Dermis microvascular lymphatic vessel endothelial cell (primary cell): ENCODE measurements at regions not wholly inside any gene's neighbourhood (a gene's known extent, or its start where the extent isn't known, plus 50 kb on each side); places are given as distances from the start of the nearest gene placed in this dataset.

Experiments used
- DNase-seq, 2 donors: peaks; one replicate each; pipeline versions ENCODE4 v3.0.0 to v3.0.0-alpha.2; 2010; ENCODE audit warnings: low read depth in 2 of 2

DNA sequence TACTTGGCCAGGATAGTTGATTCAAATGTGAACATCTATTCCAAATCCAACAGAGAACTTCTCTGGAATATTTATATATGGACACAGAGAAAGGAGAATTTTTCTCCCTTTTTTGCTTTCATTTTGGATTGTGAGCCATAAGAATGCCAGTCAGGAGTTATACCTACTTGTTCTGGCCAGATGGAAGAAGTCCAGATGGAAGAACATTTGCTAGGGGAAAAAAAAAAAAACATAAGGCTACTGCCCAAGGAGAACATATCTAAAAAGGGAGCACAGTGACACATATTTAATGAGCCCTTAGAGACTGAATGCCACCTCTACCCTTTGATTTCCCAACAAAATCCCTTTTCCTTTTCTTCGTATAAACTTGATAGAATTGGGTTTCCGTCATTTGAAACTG lies 61.7 kb upstream of the PPP2R2B start:
- DNase-seq = no peak

DNA sequence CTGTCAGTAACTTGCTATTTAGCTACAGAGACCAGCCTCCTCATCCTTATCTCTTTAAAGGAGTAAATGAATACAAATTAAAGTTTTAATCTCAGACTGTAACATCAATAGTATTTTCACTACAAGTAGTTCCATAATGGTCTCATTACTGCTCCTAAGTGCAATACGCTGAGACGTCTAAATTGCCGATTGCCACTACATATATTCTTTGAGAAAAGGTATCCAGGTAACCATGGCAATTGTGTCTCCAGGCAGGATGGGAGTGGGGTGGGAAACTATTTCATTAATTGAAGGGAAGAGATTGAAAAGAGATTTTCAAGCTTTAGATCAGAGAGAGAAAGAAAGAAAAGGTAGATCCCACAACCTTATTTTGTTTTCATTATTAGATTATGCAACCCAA lies 65.5 kb upstream of the PPP2R2B start:
- DNase-seq = no peak

DNA sequence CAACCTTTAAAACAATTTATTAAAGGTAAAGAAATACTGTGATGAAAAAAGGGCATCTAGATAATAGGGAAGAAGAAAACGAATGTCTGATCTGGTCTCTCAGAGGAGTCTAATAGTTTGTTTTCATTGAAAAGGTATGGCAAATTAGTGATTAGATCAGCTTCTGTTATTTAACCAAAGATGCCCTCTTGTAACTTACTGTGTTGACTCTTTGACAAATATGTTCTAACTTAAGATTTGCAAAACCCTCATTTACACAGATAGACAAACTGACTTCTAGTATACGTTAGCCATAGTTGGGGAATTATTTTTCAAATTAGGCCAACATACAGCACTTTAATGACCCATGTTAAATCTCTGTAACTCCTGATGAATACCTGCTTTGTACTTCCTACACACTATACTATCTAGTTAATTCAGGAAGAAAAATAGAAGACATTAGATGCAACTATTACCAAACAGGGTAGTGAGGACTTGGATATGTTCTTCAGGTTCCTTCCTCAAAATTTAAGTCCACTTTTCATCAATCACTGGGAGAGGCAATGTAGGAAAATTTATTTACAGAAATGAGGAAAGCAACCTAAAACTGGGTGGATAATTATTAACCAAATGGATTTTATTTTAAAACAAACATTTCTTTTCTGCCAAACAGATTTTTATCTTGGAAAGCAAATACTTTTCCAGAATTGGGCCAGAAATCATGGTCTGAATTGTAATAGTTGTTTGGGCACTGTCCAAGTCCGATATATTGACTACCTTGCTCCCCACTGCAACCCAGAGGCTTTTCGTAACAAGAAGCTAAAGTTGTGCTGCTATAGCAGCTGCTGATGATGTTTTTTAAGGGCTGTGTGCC lies 66.4 kb upstream of the PPP2R2B start:
- DNase-seq = no peak

DNA sequence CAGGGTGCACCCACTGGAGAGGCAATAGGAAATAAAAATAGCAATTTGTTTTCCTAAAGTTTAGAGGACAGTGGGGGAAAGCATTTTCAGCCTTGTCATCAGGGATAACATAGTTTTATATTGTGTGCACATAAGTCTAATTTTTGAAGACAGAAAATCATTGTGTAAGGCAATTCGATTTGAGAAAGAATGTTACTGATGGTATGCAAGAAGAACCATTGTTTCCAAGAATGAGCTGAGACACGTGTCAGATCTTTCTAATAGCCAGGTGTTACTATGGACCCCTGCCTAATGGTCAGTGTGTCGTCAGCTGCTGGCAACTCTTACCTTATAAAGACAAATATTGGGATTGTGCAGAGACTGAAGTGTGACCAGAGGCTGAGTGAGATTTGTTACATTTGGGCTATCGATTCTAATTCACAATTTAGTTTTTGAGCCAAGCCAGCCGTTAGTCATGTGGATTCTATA lies 67.1 kb upstream of the PPP2R2B start:
- no peak for DNase-seq

DNA sequence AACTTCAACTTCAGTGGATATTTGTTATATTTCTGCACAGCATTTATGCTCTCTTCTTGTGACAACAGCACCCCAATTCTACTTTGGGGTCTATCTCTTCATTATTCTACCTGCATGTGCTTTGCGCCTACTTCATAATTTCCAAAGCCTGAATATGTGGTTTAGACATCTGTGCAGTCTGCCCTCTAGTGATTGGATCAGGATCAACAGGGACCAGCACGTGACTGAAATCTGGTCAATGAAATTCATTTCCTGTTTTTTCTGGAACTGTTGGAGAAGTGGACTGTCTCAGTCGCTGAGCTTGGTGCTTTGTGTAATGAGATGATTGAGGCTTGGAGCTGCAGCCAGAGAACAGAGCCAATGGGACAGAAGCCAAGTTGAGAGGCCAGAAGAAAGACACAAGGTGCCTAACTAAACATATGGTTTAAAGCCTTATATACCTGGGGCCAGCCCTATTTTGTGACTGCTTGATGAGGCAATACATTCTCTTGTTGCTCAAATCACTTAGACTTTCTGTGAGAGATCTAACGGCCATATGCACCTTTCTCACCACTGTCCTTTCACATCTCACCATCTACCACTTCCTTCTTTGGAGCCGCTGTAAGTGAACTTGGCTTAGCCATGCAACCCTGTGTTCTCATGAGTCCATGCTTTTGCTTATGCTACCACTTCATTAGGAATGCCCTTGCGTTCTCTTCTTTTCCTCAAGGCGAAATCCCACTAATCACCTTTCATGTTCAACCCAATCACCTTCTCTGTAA lies 68.8 kb upstream of the PPP2R2B start:
- DNase-seq = peak in 1 of 2 donors; percentile 5

DNA sequence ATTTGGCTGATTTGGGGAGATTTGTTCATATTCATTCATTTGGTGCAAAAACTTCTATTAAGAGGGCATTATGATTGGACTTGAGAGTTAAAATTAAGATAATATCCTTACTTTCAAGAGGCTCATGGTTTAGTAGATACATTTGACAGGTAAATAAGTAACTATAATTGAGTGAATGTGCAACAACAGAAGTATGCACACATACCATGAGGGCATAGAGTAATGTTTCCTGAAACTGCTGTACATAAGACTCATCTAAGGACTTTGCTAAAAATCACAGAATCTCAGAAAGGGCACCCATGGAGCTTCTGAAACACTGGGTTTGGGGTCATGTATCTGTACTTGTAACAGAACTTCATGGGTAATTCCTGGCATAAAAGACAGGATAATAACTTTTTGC lies 70.1 kb upstream of the PPP2R2B start:
- DNase-seq = no peak

DNA sequence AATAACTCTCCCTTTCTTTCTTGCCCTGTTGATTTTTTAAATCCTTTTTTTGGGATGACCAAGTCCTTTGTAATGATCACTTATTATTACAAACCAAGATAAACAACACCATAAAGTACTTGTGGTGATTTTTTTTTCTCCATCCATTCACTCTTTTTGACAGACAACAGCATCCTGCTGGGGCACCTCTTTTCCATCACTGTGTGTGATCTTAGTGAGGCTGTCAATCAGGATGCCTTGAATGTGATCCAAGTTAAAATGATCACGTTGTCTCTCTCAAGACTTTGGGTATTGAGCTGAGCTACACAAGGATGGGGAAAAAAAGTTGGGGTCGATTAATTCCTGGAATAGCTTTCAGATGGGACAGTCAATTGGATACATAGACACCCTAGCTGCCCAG lies 73.6 kb upstream of the PPP2R2B start:
- no peak for DNase-seq

DNA sequence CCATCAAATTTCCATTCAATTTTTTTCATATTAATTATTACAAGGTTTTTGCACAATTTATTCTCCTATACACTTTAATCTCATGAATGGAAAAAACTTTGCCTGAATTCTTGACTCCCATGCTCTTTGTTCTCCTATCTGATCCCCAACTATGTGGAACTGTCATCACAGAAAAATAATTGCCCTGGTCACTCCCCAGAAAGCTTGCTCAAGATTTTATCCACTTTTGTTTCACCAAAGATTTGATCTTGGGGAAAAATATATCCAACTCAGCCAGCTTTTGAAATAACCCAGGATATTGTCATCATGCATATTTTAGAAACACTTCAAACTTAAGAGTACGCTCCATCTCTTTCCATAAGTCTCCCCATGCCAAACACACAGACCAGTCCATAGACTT lies 77.7 kb upstream of the PPP2R2B start:
- no peak for DNase-seq

DNA sequence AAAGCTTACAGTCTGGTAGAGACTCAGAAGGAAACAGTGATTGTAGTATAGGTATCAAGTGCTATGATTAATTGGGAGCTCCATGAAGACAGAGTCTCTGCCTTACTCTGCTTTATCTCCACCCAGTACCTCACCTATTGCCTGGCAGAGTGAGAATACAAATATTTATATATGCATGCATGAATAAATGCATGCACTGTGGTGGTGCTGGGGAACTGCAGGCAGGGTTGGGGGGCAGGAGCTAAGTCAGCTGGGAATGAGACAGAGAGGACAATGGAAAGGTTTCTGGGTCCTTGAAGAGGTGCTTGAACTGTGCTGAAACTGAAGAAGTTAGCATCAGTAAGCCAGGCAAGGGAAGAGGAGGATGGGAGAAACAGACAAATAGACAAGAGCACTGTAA lies 80.8 kb upstream of the PPP2R2B start:
- DNase-seq = no peak

DNA sequence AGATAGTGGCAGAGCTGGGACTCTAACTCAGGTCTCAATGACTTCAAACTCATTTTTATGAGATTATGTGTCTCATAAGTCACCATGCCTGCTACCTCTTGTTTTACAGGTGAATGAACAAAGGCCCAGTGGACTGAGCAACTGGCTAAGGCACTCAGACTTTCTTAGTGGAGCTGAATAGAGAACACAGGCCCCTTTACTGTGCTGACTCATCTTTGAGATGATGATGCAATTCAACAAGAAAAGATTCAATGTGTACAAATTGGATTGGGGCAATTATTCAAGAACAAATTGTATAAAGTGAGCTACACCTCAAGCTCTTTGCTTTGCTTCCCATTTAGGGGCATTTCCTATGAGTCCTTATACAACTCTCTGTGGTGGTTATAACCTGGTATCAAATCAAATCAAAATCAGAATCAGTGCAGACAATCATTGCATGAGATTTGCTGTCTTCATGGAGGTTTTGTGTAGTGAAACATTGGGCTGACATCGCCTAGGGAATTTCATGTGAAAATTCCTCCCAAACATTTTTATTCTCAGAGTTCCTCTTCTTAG lies 84.3 kb upstream of the PPP2R2B start:
- DNase-seq = no peak

DNA sequence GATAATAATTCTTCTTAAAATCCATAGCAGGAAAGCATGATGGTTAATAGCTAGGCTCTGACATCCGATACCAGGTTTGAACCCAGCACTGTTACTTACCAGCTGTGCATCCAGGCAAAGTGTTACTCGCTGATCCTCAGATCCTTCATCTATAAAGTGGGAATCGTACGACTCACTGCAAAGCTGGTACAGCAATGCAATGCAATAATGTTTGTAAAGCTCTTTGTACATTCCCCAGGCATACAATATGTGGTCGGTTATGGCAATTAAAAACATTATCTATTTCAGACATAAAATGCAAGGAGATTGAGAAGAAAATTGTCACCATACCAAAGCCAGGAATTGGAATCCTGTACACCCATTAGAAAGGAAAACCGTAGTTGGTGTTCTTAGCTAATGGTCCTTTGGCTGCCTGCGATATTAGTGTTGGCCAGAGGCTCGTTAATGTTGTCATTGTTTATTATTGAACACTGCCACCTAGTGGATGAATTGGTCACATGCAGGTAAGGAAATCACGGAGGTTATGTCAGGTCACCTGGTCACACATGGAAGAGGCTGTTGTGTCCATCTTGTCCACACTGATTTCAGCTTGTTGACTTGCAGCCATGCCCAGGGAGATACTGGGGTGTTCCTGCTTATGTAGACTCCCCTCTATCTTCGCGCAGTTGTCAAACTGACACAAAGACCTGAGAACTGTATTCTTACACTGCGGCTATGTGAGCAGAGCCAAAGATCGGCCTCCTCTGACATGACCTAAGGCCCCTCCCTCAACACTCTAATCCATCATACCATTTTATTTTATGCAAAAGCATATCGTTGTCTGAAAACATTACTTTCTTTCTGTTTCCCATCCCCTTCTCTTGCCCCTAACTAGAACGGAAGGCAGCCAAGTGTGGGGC lies 87.5 kb upstream of the PPP2R2B start:
- peak; percentile 63 to 72 for DNase-seq

DNA sequence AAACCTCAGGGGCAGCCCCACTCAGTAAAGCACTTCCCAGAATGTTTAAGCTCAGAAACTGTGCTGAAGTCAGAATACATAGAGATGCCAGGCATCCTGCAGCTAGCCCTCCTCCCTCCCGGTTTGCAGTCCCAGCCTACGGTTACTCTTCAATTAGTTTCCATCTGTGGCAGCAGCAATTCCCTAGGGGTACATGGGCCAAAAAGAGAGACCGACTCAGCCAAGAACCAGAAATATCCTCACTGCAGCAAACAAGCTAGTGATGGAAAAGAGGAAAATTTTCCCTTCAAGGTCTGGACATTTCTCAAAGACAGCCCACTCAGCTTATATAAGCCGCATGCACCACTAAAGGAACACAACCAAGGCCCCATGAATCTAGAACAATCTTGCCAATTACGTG lies 89.1 kb upstream of the PPP2R2B start:
- DNase-seq = no peak

DNA sequence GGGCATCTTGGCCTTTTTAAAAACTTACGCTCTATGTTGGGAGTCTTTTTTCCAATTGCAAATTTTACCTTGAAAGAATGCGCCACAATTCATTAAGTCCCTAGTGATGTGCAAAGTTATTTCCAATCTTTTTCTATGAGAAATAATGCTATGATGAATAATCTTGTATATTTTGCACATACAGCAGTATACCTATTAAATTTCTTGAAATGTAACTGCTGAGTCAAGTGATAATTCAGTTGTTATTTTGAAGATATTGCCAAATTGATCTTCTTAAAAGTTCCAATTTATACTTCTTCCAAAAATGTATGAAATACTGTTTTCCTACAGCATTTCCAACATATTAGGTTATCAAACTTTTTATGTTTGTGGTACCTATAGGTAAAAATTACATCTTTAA lies 92.8 kb upstream of the PPP2R2B start:
- DNase-seq = no peak

DNA sequence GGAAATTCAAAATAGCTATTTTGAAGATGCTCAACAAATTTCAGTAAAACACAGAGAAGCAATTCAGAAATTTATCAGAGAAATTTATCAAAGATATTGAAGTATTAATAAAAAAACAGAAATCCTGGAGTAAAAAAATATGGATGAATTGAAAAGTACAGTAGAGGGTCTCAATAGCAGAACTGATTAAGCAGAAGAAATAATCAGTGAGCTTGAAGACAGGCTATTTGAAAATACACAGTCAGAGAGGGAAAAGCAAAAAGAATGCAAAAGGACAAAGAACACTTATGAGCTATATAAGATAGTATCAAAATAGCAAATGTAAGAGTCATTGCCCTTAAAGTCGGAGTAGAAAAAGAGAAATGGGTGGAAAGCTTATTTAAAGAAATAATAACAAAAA lies 107.9 kb upstream of the PPP2R2B start:
- no peak for DNase-seq

DNA sequence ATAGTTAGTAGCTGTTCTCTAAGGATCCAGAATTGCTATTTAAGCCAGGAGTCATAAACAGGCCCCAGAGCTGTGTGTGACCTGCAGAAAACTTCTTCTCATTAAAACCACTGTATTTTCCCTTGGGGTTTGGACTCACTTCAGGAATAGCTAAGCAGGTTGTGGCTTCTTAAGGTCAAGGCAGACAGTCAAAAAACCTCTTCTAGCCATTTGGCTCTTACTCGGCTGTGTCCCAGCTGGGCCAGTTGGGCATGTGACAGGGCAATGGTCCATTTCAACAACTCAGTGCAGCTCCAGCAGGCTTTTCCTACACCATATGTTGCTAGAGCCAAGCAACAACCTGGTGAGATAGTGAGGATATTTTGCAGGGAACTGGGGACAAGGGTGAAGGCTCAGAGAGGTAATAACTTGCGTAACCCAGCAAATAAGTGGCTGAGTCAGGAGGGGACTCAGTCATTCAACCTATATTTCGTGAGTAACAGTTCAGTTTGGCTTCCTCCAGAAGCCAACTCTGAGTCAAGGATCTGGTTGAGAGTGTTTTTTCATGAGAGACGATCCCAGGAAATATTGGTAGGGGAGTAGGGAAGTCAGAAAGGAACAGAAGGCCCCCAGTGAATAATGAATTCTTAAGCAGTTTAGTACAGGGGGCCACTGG lies 115.4 kb upstream of the PPP2R2B start:
- no peak for DNase-seq

DNA sequence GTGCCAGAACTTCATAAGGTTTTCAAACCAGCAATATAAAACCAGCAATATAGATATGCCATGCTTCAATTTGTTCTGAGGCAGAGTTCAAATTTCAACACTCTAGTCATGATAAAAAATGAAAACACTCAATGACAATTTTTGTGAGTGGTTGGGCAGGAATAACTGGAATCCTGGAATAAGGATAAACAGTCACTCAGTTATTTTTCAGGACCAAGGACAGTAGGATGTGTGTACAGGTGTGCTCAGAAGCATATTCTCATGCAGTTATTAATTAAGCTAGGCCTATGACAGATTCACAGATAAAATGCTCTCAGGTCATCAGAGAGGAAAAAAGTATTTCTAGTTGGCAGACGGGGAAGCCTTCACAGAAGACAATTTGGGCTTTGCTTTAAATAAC lies 117.3 kb upstream of the PPP2R2B start:
- no peak for DNase-seq

DNA sequence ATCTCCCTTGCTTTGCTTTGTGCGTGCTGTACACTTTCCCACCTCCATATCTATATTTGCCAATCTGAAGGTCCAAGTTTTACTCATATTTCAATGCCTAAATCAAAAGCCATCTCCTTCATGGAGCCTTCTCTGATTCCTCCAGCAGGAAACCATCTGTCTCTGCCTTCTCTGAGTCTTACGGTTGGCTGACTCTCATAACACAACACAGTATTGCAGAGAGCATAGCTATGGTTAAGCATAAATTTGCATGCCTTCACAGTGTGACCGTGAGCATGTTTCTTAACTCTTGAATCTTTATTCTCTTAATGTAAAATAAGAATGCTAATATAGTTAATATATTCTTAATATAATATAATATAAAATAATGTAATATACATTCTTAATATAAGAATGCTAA lies 136.8 kb upstream of the PPP2R2B start:
- no peak for DNase-seq

DNA sequence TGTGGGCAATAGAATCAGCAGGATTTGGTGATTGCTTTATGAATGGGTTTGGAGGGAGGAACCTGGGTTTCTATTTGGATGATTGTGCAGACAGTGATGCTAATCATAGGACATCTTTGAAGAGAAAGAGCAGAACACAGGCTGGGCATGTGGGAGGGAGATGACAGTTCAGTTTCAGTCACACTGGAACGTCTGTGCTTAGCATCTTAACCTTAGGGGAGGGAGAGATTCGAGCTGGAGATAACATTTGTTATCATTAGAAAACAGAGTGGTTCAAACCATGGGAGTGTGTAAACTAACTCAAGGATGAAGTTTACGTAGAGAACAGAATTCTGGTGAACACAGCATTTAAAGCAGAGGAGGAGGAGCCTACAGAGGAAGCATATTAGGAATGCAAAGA lies 138.6 kb upstream of the PPP2R2B start:
- DNase-seq = no peak

DNA sequence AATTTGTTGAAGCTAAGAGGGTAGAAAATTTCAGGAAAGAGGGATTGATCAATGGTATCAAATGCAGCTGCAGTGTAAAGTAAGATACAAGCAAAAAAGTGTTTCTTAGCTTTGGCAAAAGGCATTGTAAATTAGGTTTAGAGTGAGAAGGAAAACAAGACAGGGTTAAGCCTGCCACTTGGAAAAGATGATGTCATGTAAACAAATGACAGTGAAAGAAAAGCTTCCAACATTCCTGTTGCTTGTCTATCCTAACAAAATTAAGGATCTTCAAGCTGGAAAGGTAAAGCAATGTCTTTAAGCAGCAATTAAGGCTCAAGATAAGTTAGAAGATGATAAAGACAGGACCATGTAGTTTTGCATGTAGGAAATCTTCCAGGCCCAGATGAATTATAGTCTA lies 139.1 kb upstream of the PPP2R2B start:
- no peak for DNase-seq

DNA sequence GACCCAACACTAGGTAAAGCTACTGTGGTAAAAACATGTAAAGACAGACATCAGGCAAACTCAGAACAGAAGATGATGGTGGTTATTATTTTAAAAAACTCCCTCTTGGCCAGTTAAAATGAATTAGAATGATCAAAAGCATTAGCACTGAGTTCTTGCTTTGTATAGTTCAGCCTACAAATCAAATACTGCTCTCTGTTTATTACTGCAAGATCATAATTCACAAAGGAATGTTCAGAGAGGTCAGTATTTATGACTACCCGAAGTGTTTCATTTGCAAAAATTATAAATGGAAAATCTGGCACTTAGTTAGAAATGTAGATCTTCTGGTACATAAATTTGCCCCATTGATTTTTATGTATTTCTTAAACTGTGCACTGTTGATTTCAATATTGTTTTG lies 140.3 kb upstream of the PPP2R2B start:
- no peak for DNase-seq

DNA sequence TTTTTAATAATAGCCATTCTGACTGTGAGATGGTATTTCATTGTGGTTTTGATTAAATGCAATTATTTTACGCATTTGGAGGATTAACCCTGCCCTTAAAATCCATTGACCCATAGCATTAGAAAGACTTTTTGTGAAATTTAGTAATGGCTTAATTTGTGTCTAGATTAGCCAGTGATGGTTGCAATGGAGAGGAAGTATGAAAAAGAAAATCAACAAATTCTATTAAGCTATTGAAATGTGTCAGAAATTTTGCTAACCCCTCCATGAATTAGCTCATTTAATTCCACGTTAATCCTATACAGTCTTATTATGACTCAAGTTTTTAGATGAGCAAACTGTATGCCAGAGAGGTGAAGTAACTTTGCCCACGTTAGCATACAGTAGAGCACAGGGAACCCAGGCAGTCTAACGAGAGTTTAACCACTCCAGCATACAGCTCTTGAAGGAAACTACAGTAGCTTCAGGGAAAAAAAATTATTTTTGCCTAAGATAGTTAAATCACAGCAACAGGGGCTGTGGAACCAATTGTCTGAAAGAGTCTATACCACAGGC lies 158.2 kb upstream of the PPP2R2B start:
- DNase-seq = no peak
